Activated naive CD4-positive, alpha-beta T cell treated with anti-CD3 and anti-CD28 coated beads for 36 hours (primary cell): ENCODE measurements at regions not wholly inside any gene's neighbourhood (a gene's known extent, or its start where the extent isn't known, plus 50 kb on each side); places are given as distances from the start of the nearest gene placed in this dataset.

Experiments
- CTCF ChIA-PET: fragments of 350-600 bp; sonication (Branson Sonifier 250); formaldehyde crosslinking; loops from one replicate; lab custom pipeline; 2021; ENCODE audit warnings: antibody characterized with exemption; lab: Charles Lee
- DNase-seq: peaks from one replicate; pipeline ENCODE4 v3.0.0-alpha.2; 2020
- H3K27ac Mint-ChIP-seq: one replicate; pipeline ENCODE4 v1.8.0; 2021; ENCODE audit warnings: mild to moderate bottlenecking, mixed read lengths
- H3K27me3 Mint-ChIP-seq: one replicate; pipeline ENCODE4 v1.8.0; 2021; ENCODE audit warnings: low read depth, mixed read lengths
- H3K36me3 Mint-ChIP-seq: one replicate; pipeline ENCODE4 v1.8.0; 2021; ENCODE audit warnings: low read depth, mixed read lengths
- H3K4me1 Mint-ChIP-seq: one replicate; pipeline ENCODE4 v1.8.0; 2021; ENCODE audit warnings: low read depth, mixed read lengths
- H3K4me3 Mint-ChIP-seq: one replicate; pipeline ENCODE4 v1.8.0; 2021; ENCODE audit warnings: mild to moderate bottlenecking, moderate library complexity, mixed read lengths
- H3K9me3 Mint-ChIP-seq: one replicate; pipeline ENCODE4 v1.8.0; 2021; ENCODE audit warnings: mixed read lengths
- intact Hi-C: fragments of 100-400 bp; cut with micrococcal nuclease; formaldehyde crosslinking; loops from one replicate; pipeline ENCODE4 v1.15.1; 2023

GRCh38 chr2:5242751-5243150, 449.4 kb upstream of the SOX11 start:
- intact Hi-C loops, result no loop called here
- CTCF ChIA-PET, result no interaction called here
- no peak for DNase-seq
- H3K9me3 Mint-ChIP-seq, result no peaks in the 10 kb centered on the region
- H3K36me3 Mint-ChIP-seq, result no peaks in the 10 kb centered on the region
- H3K27ac Mint-ChIP-seq, result no peak overlapping the region
- no peak overlapping the region for H3K4me3 Mint-ChIP-seq
- peaks cover 3% of the 10 kb centered on the region for H3K27me3 Mint-ChIP-seq
- no peaks in the 10 kb centered on the region for H3K4me1 Mint-ChIP-seq

GRCh38 chr2:5250482-5250881, 441.7 kb upstream of the SOX11 start:
- no peaks in the 10 kb centered on the region for H3K36me3 Mint-ChIP-seq

GRCh38 chr2:5253263-5253662, 438.9 kb upstream of the SOX11 start:
- intact Hi-C loops, result no loop called here
- no peaks in the 10 kb centered on the region for H3K27me3 Mint-ChIP-seq
- CTCF ChIA-PET, result no interaction called here
- no peak overlapping the region for H3K27ac Mint-ChIP-seq
- DNase-seq, result no peak
- H3K4me3 Mint-ChIP-seq, result no peak overlapping the region
- no peaks in the 10 kb centered on the region for H3K4me1 Mint-ChIP-seq
- no peaks in the 10 kb centered on the region for H3K36me3 Mint-ChIP-seq
- peaks cover 7% of the 10 kb centered on the region for H3K9me3 Mint-ChIP-seq

More at GRCh38 chr2:5250482-5250881, 441.7 kb upstream of the SOX11 start:
- Mint-ChIP-seq H3K9me3 (peaks cover 6% of the 10 kb centered on the region), H3K27me3 (no peaks in the 10 kb centered on the region), H3K27ac (no peak overlapping the region), H3K4me1 (no peaks in the 10 kb centered on the region), H3K4me3 (no peak overlapping the region)
- intact Hi-C loops, result no loop called here
- CTCF ChIA-PET, result no interaction called here
- no peak for DNase-seq

- no peaks in the 10 kb centered on the region for H3K4me1 Mint-ChIP-seq
- no peak overlapping the region for H3K27ac Mint-ChIP-seq
- no peak for DNase-seq
- H3K4me3 Mint-ChIP-seq, result no peak overlapping the region
- H3K9me3 Mint-ChIP-seq, result peaks cover 18% of the 10 kb centered on the region
- H3K27me3 Mint-ChIP-seq, result no peaks in the 10 kb centered on the region
- H3K36me3 Mint-ChIP-seq, result no peaks in the 10 kb centered on the region
- intact Hi-C loops, result no loop called here
- CTCF ChIA-PET, result no interaction called here
Observed at GRCh38 chr2:5254791-5255332, 437.3 kb upstream of the SOX11 start.

- CTCF ChIA-PET, result no interaction called here
- no peak overlapping the region for H3K4me3 Mint-ChIP-seq
Observed at GRCh38 chr2:5263291-5263690, 428.9 kb upstream of the SOX11 start.

GRCh38 chr2:5264361-5264760, 427.8 kb upstream of the SOX11 start:
- no peaks in the 10 kb centered on the region for H3K36me3 Mint-ChIP-seq
- intact Hi-C loops, result no loop called here
- peaks cover 20% of the 10 kb centered on the region for H3K9me3 Mint-ChIP-seq
- H3K27me3 Mint-ChIP-seq, result no peaks in the 10 kb centered on the region
- no peak for DNase-seq
- CTCF ChIA-PET, result no interaction called here
- no peak overlapping the region for H3K4me3 Mint-ChIP-seq
- no peaks in the 10 kb centered on the region for H3K4me1 Mint-ChIP-seq
- no peak overlapping the region for H3K27ac Mint-ChIP-seq

More at GRCh38 chr2:5263291-5263690, 428.9 kb upstream of the SOX11 start:
- intact Hi-C loops, result no loop called here
- peaks cover 23% of the 10 kb centered on the region for H3K9me3 Mint-ChIP-seq
- H3K4me1 Mint-ChIP-seq, result no peaks in the 10 kb centered on the region
- DNase-seq, result no peak
- H3K36me3 Mint-ChIP-seq, result no peaks in the 10 kb centered on the region
- no peak overlapping the region for H3K27ac Mint-ChIP-seq
- no peaks in the 10 kb centered on the region for H3K27me3 Mint-ChIP-seq

GRCh38 chr2:5285061-5285460, 407.1 kb upstream of the SOX11 start:
- CTCF ChIA-PET, result no interaction called here

GRCh38 chr2:5285872-5286769, 406.1 kb upstream of the SOX11 start:
- H3K27me3 Mint-ChIP-seq, result no peaks in the 10 kb centered on the region
- H3K36me3 Mint-ChIP-seq, result no peaks in the 10 kb centered on the region
- intact Hi-C loops, result no loop called here
- H3K9me3 Mint-ChIP-seq, result peaks cover 2% of the 10 kb centered on the region
- DNase-seq, result no peak
- CTCF ChIA-PET, result no interaction called here
- H3K4me3 Mint-ChIP-seq, result no peak overlapping the region
- no peaks in the 10 kb centered on the region for H3K4me1 Mint-ChIP-seq
- H3K27ac Mint-ChIP-seq, result no peak overlapping the region

More at GRCh38 chr2:5285061-5285460, 407.1 kb upstream of the SOX11 start:
- Mint-ChIP-seq H3K4me3 (no peak overlapping the region), H3K36me3 (no peaks in the 10 kb centered on the region), H3K27ac (no peak overlapping the region), H3K4me1 (no peaks in the 10 kb centered on the region), H3K9me3 (peaks cover 2% of the 10 kb centered on the region), H3K27me3 (no peaks in the 10 kb centered on the region)
- no peak for DNase-seq
- intact Hi-C loops, result no loop called here

- CTCF ChIA-PET, result no interaction called here
- H3K9me3 Mint-ChIP-seq, result no peaks in the 10 kb centered on the region
- no peak overlapping the region for H3K27ac Mint-ChIP-seq
- DNase-seq, result no peak
- H3K4me1 Mint-ChIP-seq, result no peaks in the 10 kb centered on the region
- no peaks in the 10 kb centered on the region for H3K27me3 Mint-ChIP-seq
- no peak overlapping the region for H3K4me3 Mint-ChIP-seq
- no peaks in the 10 kb centered on the region for H3K36me3 Mint-ChIP-seq
- intact Hi-C loops, result no loop called here
Observed at GRCh38 chr2:5287558-5288334, 404.4 kb upstream of the SOX11 start.

- no peak overlapping the region for H3K4me3 Mint-ChIP-seq
- intact Hi-C loops, result no loop called here
- H3K27ac Mint-ChIP-seq, result no peak overlapping the region
- no peaks in the 10 kb centered on the region for H3K4me1 Mint-ChIP-seq
- no peaks in the 10 kb centered on the region for H3K27me3 Mint-ChIP-seq
- H3K36me3 Mint-ChIP-seq, result no peaks in the 10 kb centered on the region
- no peaks in the 10 kb centered on the region for H3K9me3 Mint-ChIP-seq
- CTCF ChIA-PET, result interaction anchor here (0.7 kb wide), 1 partner anchor 65 kb away, joined by 3 read pairs; no protein-coding TSS in a partner anchor
- no peak for DNase-seq
Observed at GRCh38 chr2:5290900-5291546, 401.2 kb upstream of the SOX11 start.

- intact Hi-C loops, result no loop called here
- CTCF ChIA-PET, result interaction anchor here (0.7 kb wide), 1 partner anchor 24 kb away, joined by 3 read pairs; no protein-coding TSS in a partner anchor
- Mint-ChIP-seq H3K4me3 (no peak overlapping the region), H3K36me3 (no peaks in the 10 kb centered on the region), H3K4me1 (no peaks in the 10 kb centered on the region), H3K27ac (no peak overlapping the region), H3K9me3 (peaks cover 3% of the 10 kb centered on the region), H3K27me3 (no peaks in the 10 kb centered on the region)
- no peak for DNase-seq
Observed at GRCh38 chr2:5304640-5305039, 387.5 kb upstream of the SOX11 start.

GRCh38 chr2:5315041-5315440, 377.1 kb upstream of the SOX11 start:
- H3K27ac Mint-ChIP-seq, result no peak overlapping the region
- H3K27me3 Mint-ChIP-seq, result no peaks in the 10 kb centered on the region
- intact Hi-C loops, result no loop called here
- H3K36me3 Mint-ChIP-seq, result no peaks in the 10 kb centered on the region
- CTCF ChIA-PET, result no interaction called here
- no peaks in the 10 kb centered on the region for H3K4me1 Mint-ChIP-seq
- H3K9me3 Mint-ChIP-seq, result peaks cover 9% of the 10 kb centered on the region
- no peak overlapping the region for H3K4me3 Mint-ChIP-seq
- no peak for DNase-seq
